ENCODE measurements at regions not wholly inside any gene's neighbourhood (a gene's known extent, or its start where the extent isn't known, plus 50 kb on each side); places are given as distances from the start of the nearest gene placed in this dataset.
"Not testable (repeated sequence)": the region's sequence is repeated elsewhere in the genome, so short reads cannot be mapped to it uniquely, and the experiment has no call there.

DNA sequence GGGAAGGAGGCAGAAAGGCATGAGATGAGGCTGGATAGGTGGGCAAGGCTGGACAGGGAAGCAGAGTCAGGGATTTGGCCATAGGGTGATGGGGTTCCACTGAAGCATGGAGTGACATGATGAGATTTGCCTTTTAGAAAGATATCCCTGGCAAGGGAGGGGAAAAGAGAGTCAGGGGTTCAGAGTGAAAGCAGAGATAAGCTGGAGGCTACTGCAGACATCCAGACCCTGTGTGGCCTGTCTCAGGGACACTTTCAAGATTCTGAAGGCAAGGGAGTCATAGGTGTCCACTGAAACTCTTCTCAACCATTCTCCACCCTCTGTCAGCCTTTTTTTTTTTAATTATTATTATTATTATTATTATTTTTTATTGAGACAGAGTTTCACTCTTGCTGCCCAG lies 94.0 kb upstream of the SPATA12 start:
- DNase-seq (no peak), ATAC-seq (no peak)
- intact Hi-C loops (cut with DNase I), result no loop called here

DNA sequence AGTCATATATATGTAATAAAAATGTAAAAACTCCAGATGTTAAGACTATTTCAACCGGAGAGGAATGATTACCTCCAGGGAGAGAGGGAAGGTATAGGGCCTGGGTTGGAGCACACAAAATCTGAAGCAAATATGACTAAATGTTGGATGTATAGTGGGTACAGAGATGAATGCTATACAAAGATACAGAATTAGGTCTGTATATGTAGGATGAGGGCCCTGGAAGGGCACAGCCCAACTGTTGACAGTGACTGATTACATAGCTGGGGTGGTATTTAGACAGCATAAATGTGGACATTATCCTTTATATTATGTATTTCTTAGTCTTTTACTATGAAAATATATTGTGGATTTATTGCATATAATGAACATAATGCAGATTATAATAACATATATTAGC lies 94.4 kb upstream of the SPATA12 start:
- no peak for DNase-seq
- intact Hi-C loops (cut with DNase I), result no loop called here
- no peak for ATAC-seq

DNA sequence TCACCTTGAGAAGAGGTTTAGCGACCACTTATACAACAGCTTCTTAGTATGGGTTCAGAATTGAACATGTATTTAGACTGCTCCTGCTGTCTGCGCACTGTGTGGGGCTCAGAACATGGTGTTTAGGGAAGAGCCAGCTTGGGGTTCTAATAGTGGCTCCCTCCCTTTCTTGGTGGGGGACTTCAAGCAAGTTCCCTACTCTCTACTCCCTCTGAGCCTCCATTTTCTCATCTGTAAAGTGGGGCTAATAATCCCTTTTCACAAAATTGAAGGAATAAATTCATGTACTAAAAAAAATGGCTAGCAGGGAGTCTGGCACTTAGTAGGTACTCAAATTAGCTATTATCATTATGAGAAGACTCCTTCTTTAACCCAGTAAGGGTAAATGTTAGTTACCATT lies 97.5 kb upstream of the SPATA12 start:
- intact Hi-C loops (cut with DNase I), result no loop called here
- DNase-seq (no peak), ATAC-seq (no peak)

DNA sequence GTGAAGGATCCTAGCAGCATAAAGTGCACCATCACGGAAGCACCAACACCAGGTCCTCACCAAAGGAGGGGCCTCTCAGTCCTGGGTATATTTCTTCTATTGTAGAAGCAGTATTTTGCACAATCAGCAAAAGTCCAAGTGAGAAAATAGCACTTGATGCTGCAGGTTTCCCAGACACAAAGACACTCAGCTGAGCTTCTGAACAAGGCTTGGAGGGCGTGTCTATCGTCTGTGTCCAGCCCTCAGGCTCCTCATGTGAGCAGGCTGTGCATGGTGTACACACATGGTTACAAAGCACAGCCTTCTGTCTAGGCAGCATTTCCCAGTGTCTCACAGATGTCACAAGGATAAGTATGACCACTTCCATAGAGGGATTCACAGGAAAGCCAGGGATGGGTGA lies 98.3 kb upstream of the SPATA12 start:
- no peak for DNase-seq
- no peak for ATAC-seq
- intact Hi-C loops (cut with DNase I), result no loop called here

DNA sequence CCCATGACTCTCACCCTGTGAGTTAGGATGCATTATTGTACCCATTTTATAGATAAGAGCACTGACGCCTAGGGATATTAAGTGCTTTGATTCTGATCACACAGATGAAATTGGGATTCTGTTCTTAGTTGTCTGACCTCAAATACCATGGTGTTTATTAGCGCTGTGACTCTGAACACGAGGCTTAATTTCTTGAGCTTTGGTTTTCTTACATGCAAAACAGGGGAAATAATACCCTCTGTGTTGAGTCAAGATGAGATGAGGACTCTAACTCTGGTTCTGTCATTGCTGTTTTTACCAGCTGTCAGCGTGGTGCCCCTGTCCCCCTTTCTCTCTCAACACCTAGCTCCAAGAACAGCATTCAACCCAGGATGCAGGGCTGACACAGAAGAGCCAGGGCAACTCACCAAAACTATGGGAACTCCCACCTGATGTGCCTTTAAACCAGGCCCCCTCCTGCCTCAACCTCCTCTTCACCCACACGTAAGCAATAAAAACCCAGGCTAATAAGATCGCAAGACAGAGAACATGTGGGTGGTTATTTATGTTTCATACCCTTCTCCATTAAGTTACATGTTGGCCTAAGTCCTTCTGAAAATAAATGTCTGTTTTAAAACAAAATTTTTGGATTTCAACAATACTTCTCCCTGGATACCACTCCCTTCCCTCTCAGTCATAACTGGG lies 100.1 kb upstream of the SPATA12 start:
- ATAC-seq (no peak), DNase-seq (no peak)
- intact Hi-C loops (cut with DNase I), result no loop called here

DNA sequence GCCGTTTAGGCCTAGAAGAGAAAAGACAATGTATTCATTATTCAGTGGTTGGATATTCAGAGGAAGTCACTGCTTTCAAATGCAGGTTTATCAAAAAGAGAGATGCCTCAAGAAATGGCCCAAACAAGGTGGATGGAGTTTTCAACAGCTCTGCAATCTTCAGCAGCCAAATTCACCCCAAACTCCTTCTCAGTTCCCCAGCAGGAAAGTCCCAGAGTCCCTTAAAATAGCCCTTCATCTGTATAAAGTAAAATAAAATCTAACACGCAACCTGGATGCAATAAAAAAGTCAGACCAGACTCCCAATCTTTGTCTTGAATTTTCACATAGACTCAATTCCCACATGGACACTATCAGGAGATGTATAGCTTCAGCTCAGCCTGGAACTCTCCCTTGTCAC lies 101.6 kb upstream of the SPATA12 start:
- DNase-seq (no peak), ATAC-seq (no peak)
- intact Hi-C loops (cut with DNase I), result no loop called here

DNA sequence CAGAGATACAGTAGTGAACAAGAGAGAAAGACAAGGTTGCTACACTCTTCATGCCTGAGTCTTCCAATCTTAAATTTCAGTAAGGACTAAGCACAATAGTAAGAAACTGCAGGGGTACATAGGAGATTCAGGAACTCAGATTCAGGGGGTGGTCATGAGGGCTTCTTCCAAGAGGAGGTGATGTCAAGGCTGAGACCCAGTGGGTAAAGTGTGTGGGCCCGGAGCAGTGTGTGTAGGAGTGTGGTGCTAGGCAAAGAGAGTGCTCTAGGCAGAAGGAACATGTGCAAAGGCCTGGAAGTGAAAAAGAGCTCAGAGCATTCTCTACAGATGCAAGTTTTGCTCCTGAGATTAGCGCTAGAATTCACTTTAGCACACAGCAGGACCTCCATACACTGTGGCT lies 102.9 kb upstream of the SPATA12 start:
- ATAC-seq (no peak), DNase-seq (no peak)
- intact Hi-C loops (cut with DNase I), result no loop called here

DNA sequence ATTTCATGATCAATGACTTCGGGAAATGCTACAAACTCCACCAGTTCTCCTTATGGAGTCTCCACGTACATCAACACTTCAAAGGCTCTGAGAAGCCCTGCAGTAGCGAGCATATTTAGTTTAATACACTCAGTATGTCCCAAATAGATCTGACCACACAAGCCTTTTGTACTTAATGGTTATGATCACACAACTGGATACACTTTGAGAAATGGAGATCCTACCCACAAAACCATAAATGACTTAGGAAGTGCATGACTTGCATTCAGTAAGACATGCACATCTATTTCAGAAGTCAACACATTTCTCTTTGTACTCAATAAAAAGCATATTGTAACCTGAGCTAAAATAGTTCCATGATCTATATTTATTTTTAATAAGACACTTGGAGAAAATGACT lies 103.6 kb upstream of the SPATA12 start:
- intact Hi-C loops (cut with DNase I), result no loop called here
- no peak for DNase-seq
- no peak for ATAC-seq

DNA sequence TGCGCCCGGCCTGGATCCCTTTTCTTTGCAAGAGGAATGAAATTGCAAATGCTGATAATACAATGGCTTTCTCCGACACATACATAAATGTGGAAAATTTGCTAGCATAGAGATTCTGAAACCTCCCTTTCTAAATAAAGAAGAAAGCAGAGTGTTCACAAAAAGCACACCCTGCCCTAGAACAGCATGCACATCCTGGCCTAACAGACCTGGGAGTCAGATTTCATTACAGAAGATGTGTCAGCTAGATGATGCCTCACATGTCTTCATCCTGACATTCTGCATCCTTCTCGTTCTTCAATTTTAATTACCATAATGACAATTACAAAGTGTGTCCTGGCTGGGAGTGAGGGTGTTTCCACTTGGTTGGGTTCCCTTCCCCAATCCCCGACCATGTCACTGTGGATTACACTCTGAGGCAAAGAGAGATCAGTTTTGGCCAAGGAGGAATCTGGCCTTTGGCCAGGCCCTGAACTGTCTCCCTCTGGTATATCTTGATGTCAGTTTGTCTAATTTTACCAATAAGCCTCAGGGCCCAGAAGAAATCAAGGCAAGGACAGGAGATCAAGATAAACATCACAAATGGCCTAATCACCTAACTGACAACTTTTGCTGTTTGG lies 104.9 kb upstream of the SPATA12 start:
- no peak for DNase-seq
- intact Hi-C loops (cut with DNase I), result no loop called here

DNA sequence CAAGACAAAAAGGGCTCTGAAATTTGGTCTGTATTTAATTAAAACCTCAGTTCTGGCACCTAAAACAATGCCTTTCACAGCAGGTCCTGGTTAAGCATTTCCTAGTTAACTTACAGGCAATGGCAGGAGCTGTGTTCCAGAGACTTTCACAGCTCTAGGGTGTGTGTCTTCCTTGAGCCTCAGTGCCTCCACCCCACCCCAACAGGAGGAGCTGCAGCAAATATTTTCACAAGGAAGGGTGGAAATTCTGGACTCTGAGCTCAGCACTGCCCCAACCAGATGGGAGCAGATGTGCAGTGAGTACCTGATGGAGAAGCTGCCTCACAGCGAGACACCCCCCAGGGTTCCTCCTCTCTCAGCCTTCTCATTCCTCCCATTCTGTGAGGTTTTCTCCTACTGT lies 106.3 kb upstream of the SPATA12 start:
- ATAC-seq (peak in 1 of 2 donors; percentile 39), DNase-seq (no peak)
- intact Hi-C loops (cut with DNase I), result no loop called here

More for the DNA sequence above, 104.9 kb upstream of the SPATA12 start:
- no peak for ATAC-seq

DNA sequence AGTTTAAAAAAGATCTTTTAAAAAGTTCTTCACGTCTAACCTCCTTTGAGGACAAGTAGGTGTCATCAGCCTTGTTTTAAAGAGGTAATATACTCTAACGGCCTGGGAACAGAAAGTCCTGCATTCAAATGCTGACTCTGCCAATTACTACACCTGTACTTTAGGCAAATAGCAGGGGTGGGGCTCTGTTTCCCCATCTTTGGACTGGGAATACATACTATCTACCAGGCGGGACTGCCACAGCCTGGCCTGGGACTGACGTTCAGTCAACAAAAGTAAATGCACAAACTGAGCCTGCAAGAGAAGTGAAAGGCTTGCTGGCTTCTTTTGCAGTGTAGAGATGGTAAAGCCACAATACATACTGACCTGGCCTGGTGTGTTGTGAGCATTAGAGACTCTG lies 107.6 kb upstream of the SPATA12 start:
- ATAC-seq (no peak), DNase-seq (no peak)
- intact Hi-C loops (cut with DNase I), result no loop called here

DNA sequence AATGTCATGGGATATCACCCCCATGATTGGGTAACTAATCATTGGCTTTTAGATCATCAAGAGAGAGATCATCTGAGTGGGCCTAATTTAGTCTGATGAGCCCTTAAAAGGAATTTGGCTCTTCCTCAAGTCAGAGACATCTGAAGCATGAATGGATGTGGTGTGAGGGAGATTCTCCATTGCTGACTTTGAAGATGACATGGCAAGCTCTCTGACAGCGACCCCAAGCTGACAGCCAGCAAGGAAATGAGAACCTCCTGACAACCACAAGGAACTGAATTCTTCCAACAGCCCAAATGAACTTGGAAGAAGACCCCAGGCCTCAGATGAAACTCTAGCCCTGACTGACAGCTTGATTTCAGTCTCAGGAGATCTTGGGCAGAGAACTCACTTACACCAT lies 108.4 kb upstream of the SPATA12 start:
- intact Hi-C loops (cut with DNase I), result no loop called here
- ATAC-seq (no peak), DNase-seq (no peak)

DNA sequence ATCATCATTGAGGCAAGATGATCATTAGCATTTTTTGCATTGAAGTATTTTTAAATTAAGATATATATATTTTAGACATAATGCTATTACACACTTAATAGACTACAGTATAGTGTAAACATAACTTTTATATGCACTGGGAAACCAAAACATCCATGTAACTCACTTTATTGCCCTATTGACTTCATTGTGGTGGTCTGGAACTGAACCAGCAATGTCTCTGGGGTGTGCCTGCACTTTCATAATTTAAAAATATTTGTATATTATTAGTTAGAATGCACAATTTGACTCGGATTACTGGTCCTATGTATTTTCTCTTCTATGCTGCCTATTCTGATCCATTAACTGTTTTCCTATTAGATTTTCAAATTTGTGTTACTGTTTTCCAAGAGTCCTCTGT lies 109.1 kb upstream of the SPATA12 start:
- DNase-seq (no peak), ATAC-seq (no peak)
- intact Hi-C loops (cut with DNase I), result no loop called here

DNA sequence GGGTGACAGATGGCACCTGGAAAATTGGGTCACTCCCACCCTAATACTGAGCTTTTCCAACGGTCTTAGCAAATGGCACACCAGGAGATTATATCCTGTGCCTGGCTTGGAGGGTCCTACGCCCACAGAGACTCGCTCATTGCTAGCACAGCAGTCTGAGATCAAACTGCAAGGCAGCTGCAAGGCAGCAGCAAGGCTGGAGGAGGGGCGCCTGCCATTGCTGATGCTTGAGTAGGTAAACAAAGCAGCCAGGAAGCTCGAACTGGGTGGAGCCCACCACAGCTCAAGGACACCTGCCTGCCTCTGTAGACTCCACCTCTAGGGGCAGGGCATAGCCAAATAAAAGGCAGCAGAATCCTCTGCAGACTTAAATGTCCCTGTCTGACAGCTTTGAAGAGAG lies 115.1 kb upstream of the SPATA12 start:
- DNase-seq; ATAC-seq; intact Hi-C loops (cut with DNase I): not testable (repeated sequence)

DNA sequence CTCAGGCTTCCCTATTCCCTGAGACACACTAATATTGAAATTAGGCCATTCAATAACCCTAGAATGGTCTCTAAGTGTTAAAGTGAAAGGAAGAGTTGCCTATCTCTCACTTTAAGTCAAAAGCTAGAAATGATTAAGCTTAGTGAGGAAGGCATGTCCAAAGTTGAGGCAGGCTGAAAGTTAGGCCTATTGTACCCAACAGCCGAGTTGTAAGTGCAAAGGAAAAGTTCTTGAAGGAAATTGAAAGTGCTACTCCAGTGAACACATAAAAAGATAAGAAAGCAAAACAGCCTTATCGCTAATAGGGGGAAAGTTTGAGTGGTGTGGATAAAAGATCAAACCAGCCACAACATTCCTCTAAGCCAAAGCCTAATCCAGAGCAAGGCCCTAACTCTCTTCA lies 117.9 kb upstream of the SPATA12 start:
- intact Hi-C loops (cut with DNase I), result no loop called here
- DNase-seq (no peak), ATAC-seq (no peak)

DNA sequence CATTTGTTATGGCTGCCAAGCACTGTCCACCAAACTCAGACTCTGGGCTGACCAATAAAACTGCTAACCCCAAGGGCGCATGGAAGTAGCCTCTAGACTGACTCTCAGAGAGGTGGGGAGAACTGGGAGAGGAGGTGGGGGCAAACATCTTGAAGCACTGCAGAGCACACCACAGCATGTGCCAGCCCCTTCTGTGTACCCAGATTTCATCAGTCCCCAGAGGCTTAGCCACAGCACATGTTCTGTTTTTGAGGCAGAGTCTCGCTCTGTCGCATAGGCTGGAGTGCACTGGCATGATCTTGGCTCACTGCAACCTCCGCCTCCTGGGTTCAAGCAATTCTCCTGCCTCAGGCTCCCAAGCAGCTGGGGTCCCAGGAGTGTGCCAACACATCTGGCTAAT lies 119.5 kb upstream of the SPATA12 start:
- ATAC-seq (no peak), DNase-seq (no peak)
- intact Hi-C loops (cut with DNase I), result no loop called here

DNA sequence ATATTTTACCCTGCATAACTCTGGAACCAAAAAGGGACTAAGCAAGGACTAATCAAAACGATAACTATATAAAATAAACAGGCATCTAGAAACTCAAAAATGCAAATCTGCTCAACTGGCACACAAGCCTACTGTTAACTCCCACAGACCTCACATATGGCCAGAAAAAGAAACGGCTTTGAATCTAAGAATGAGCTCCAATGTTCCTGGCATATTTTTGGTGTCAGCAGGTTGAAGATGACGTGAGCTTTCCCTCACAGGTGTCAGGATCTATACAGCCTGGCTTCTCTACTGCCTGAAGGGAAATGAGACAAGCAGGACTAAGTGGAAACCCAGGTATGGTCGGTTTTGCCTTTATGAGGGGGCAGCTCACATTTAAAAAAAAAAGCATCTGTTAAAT lies 120.1 kb upstream of the SPATA12 start:
- ATAC-seq (no peak), DNase-seq (no peak)
- intact Hi-C loops (cut with DNase I), result no loop called here

DNA sequence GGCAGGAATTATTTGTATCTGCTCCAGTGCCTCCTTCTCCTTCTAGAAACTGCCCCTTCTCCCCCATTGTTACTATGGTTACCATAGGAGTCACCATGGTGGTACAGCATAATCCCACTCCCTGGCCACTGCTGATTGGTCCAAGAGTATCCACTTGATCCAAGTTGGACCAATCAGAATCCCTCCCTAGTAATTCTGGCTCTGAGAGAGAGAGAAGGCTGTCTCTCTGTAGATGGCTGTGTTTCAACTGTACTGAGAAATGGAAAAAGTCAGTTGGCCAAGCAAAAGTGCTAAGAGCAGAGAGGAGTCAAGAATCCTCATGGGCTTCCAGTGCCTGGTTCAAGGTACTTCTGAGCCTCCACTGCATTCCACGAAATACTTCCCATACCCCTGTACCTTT lies 120.6 kb upstream of the SPATA12 start:
- intact Hi-C loops (cut with DNase I), result no loop called here
- ATAC-seq (peak in 1 of 2 donors; percentile 30), DNase-seq (no peak)

DNA sequence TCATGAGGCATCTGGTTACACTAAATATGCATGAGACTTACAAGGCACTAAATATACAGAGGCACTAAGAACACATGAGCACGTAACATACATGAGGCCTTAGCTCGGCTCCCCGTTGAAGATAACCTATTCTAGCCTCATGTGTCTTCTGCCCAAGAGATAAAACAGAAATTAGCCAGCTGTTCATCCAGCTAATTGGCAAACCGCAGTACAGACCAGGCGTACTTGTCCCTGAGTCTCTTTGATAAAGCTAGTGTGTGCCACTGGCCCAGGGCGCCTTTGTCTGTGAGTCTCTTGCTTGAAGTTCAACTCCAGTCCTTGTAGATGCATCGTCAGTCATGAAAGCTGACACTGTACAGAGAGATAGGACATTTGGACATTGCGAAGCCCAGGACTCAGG lies 121.9 kb upstream of the SPATA12 start:
- intact Hi-C loops (cut with DNase I), result no loop called here
- ATAC-seq, result no peak

DNA sequence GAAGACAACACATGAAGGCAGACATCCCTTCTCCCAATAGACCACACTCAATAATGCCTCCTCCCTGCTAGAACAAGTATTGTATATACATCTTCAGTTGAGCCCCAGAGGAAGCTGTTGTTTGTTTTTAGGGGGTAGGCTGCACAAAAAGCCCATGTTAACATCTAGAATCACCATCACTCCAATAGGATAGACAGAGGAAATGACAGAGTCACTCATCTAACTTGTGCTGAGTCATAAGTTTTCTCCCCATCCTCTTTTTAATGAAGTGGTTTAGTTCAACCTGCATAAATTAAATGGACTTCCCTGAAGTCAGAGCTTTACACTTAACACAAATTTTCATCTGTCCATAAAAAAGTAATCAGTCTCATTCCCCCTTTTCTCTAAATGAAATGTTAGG lies 122.9 kb upstream of the SPATA12 start:
- ATAC-seq (no peak), DNase-seq (no peak)
- intact Hi-C loops (cut with DNase I), result no loop called here

More for the DNA sequence above, 121.9 kb upstream of the SPATA12 start:
- no peak for DNase-seq

DNA sequence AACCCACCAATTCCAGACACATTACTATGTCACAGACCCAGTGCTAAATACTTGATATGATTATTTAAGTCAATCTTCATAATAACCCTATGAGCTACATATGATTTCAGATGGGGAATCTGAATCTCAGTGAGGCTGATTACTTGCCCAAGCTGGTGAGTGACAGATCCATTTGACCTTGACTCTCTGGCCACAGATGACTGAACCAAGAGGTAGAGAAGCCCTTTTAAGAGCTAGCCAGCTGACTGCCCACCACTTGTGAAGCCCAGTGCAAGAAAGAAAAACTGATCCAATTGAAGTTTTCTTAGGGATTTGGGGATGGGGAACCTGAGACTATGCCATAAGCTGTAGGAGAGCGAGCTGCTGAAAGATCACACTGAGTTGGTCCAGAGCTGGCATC lies 124.7 kb upstream of the SPATA12 start:
- ATAC-seq (no peak), DNase-seq (no peak)
- intact Hi-C loops (cut with DNase I), result no loop called here
